DOHH2 (cell line): ENCODE measurements at regions not wholly inside any gene's neighbourhood (a gene's known extent, or its start where the extent isn't known, plus 50 kb on each side); places are given as distances from the start of the nearest gene placed in this dataset.

Experiments used
- CTCF ChIP-seq: fragments of 200-600 bp; sonication (generic); IDR thresholded peaks from one replicate; pipeline ENCODE4 v1.5.1; 2014; ENCODE audit warnings: antibody characterized with exemption, mild to moderate bottlenecking, low read depth, low read length; ENCODE audit not compliant: poor library complexity, severe bottlenecking
- EZH2phosphoT487 ChIP-seq: fragments of 200-600 bp; sonication (generic); IDR thresholded peaks from 2 replicates; pipeline ENCODE4 v1.6.1; 2017; ENCODE audit warnings: borderline replicate concordance, mild to moderate bottlenecking, antibody characterized with exemption, low read length, moderate library complexity, mixed read lengths

- TF ChIP-seq EZH2phosphoT487 (no peak), CTCF (no peak)
These were observed 161.0 kb upstream of the CRY1 start for GRCh38 chr12:107254258-107254856.
